Pancreas (tissue), 10 donors: ENCODE measurements at regions not wholly inside any gene's neighbourhood (a gene's known extent, or its start where the extent isn't known, plus 50 kb on each side); places are given as distances from the start of the nearest gene placed in this dataset.
"Not testable (repeated sequence)": the region's sequence is repeated elsewhere in the genome, so short reads cannot be mapped to it uniquely, and the experiment has no call there.

ENCODE experiments used
- ATAC-seq, 4 donors: fragments of 200-7000 bp; cut with Tn5 transposase; one replicate each; pipeline versions ENCODE4 v1.8.0 to v1.9.1; 2020; ENCODE audit warnings: mild to moderate bottlenecking in 4 of 4, moderate library complexity in 4 of 4
- DNase-seq, 6 donors: peaks; one replicate each; pipeline ENCODE4 v3.0.0-alpha.2; 2020
- FAIRE-seq: peaks from 2 replicates; lab custom pipeline; 2012; peaks lifted over from hg19 to GRCh38; lab: Jason Lieb, UNC
- H3K27ac ChIP-seq, 4 donors: fragments of 200-600 bp; sonication (generic); 1 replicate in 3 of 4; 2 replicates in 1 of 4; pipeline versions ENCODE4 v1.5.0 to v1.8.0; 2020
- H3K27me3 ChIP-seq, 4 donors: fragments of 200-600 bp; one replicate each; pipeline ENCODE4 v1.8.0; 2021
- H3K36me3 ChIP-seq, 3 donors: fragments of 200-600 bp; sonication (generic) in 1 of 3; one replicate each; pipeline versions ENCODE4 v1.5.0 to v1.8.0; 2020 to 2021
- H3K4me1 ChIP-seq, 3 donors: fragments of 200-600 bp; one replicate each; pipeline ENCODE4 v1.8.0; 2021
- H3K4me3 ChIP-seq, 4 donors: fragments of 200-600 bp; sonication (generic) in 2 of 4; one replicate each; pipeline versions ENCODE4 v1.5.0 to v1.8.0; 2020 to 2021
- H3K9me3 ChIP-seq, 4 donors: fragments of 200-600 bp; one replicate each; pipeline ENCODE4 v1.8.0; 2021
- WGBS, 2 donors: extraction: QIAGEN DNeasy Blood & Tissue Kit; methylation state at CpG; one replicate each; pipeline ENCODE4 v1.1.7; 2013; 5-methylcytosine and 5-hydroxymethylcytosine counted together
- intact Hi-C, 3 donors: fragments of 100-400 bp; cut with DNase I; formaldehyde crosslinking; loops; one replicate each; pipeline versions ENCODE4 v1.11.1 to v1.14.2; 2022
- TF ChIP-seq, protein P1 (sequence below), 4 donors: fragments of 200-600 bp; sonication (generic) in 3 of 4; IDR thresholded peaks; one replicate each; pipeline versions ENCODE4 v1.5.0 to v1.8.0; 2021; ENCODE audit warnings: antibody characterized with exemption in 4 of 4
- donor health status: healthy with polysubstance abuse.
- donor health status: DM: no; HTN: no; CAD: no; lungs with moderate emphysema.
- donor health status: DM: no; HTN: no; CAD: no.
- donor health status: control.
- donor health status: control.
- donor health status: Bipolar disorder and iron deficiency.
- donor health status: DM: yes; HTN: yes; CAD: no.
- donor health status: DM: no; HTN: no; CAD: no.
- donor health status: DM: no; HTN: no; CAD: no.
- donor health status: DM: yes; HTN: yes; CAD: no.

DNA sequence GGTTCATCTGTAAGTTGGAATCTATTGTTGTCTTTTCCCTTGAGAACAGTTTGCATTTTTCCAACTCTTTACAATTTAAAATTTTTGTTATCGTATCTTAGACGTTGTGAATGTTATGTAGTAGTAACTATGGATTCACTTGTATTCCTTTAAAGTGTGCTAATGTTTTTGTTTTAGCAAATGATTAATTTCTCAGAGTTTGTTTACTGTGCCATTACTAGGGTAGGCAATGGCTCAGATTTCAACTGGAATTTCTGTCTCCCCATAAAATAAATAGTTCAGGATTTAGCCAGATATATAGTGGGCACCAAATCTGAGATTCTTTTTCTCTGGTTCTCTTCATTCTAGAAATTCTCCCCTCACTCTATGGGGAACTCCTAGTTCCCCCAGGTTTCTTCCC lies 896.5 kb downstream of the PLA2G4A start:
- WGBS, 2 donors = 51 to 58% methylated on average over 2 of the region's 2 CpGs
- intact Hi-C loops = no loop called here
- no peak for DNase-seq
- TF ChIP-seq, protein P1, sequence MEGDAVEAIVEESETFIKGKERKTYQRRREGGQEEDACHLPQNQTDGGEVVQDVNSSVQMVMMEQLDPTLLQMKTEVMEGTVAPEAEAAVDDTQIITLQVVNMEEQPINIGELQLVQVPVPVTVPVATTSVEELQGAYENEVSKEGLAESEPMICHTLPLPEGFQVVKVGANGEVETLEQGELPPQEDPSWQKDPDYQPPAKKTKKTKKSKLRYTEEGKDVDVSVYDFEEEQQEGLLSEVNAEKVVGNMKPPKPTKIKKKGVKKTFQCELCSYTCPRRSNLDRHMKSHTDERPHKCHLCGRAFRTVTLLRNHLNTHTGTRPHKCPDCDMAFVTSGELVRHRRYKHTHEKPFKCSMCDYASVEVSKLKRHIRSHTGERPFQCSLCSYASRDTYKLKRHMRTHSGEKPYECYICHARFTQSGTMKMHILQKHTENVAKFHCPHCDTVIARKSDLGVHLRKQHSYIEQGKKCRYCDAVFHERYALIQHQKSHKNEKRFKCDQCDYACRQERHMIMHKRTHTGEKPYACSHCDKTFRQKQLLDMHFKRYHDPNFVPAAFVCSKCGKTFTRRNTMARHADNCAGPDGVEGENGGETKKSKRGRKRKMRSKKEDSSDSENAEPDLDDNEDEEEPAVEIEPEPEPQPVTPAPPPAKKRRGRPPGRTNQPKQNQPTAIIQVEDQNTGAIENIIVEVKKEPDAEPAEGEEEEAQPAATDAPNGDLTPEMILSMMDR (IDR thresholded peaks at IDR 0.05) = no peak
- Histone ChIP-seq H3K4me1 (no peaks in the 10 kb centered on the region), H3K27ac (no peak overlapping the region), H3K36me3 (no peaks in the 10 kb centered on the region), H3K9me3 (no peaks in the 10 kb centered on the region), H3K4me3 (no peak overlapping the region), H3K27me3 (no peaks in the 10 kb centered on the region)
- ATAC-seq = no peak
- FAIRE-seq = no peak

DNA sequence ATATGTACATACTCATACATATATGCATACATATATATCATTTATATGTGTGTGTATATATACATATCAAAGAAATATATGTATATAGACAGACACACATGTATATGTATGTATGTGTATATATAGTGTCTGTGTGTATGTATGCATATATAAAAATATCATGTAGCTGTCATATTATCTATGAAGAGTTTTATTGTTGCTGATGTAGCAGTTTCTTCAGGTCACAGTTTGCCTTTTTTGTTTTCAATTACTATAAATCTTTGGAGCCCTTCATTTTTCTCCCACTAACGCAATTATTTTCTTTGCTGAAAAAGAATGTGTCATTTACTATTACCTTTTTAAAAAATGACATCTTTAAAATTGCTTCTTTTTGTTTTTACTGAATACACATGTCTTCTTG lies 904.5 kb downstream of the PLA2G4A start:
- TF ChIP-seq, protein P1 (IDR thresholded peaks at IDR 0.05) = no peak
- DNase-seq (no peak), ATAC-seq (no peak), FAIRE-seq (no peak)
- H3K36me3 ChIP-seq = no peaks in the 10 kb centered on the region
- no peaks in the 10 kb centered on the region for H3K9me3 ChIP-seq
- intact Hi-C loops = no loop called here
- no peaks in the 10 kb centered on the region for H3K27me3 ChIP-seq
- WGBS, 2 donors = 73 to 87% methylated on average over 1 of the region's 1 CpG
- no peaks in the 10 kb centered on the region for H3K4me1 ChIP-seq
- H3K4me3 ChIP-seq = no peak overlapping the region
- H3K27ac ChIP-seq = no peak overlapping the region

DNA sequence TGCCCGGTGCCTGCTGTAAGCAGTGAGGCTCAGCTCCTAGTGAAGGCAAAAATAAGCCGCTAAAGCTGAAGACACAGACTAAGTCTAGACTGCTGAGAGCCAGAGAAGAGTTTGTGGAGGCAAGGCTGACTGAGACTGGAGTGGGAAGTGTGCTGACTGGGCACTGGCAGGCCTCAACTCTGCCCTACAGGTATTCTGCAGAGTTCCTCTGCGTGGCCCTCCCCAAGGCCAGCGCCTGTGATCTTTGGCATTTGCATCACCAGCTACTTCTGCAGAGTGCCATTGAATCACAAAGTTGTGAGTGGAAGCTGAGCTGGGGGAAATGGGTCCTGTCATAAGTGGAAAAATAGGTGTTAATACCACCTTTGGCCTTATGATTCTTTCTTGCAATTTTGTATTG lies 905.7 kb downstream of the PLA2G4A start:
- 90 to 92% methylated on average over 4 of the region's 4 CpGs for WGBS, 2 donors
- H3K4me1 ChIP-seq = no peaks in the 10 kb centered on the region
- no peaks in the 10 kb centered on the region for H3K9me3 ChIP-seq
- intact Hi-C loops = no loop called here
- FAIRE-seq (no peak), DNase-seq (no peak), ATAC-seq (no peak)
- no peaks in the 10 kb centered on the region for H3K36me3 ChIP-seq
- H3K27me3 ChIP-seq = no peaks in the 10 kb centered on the region
- H3K4me3 ChIP-seq = no peak overlapping the region
- H3K27ac ChIP-seq = no peak overlapping the region
- TF ChIP-seq, protein P1 (IDR thresholded peaks at IDR 0.05) = no peak

GRCh38 chr1:187744665-187745064 lies 915.9 kb downstream of the PLA2G4A start:
- no peak for FAIRE-seq
- intact Hi-C loops = no loop called here
- no peak for DNase-seq
- TF ChIP-seq, protein P1 (IDR thresholded peaks at IDR 0.05) = no peak
- H3K9me3 ChIP-seq = no peaks in the 10 kb centered on the region
- H3K36me3 ChIP-seq = no peaks in the 10 kb centered on the region
- no peak overlapping the region for H3K27ac ChIP-seq
- peaks cover 0 to 2% (median 0%) of the 10 kb centered on the region in 4 donors for H3K27me3 ChIP-seq
- no peak overlapping the region for H3K4me3 ChIP-seq
- H3K4me1 ChIP-seq = no peaks in the 10 kb centered on the region
- 50 to 66% methylated on average over 1 of the region's 1 CpG for WGBS, 2 donors
- no peak for ATAC-seq

DNA sequence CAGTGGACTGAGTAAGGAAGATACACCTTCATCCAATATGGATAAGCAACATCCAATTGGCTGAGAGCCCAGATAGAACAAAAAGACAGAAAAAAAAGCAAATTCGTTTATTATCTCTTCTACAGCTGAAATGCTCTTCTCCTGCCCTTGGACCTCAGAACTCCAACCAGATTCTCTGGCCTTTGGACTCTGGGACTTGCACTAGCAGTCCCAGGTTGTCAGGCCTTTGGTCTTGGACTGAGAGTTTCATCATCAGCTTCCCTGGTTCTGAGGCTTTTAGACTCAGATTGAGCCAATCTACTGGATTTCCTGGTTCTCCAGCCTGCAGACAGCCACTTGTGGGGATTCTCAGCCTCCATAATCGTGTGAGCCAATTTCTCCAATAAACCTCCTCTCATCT lies 926.8 kb downstream of the PLA2G4A start:
- ATAC-seq (no peak), FAIRE-seq (no peak), DNase-seq (no peak)
- WGBS, 2 donors = 45 to 57% methylated on average over 2 of the region's 2 CpGs
- Histone ChIP-seq H3K36me3 (no peaks in the 10 kb centered on the region), H3K27me3 (no peaks in the 10 kb centered on the region), H3K27ac (no peak overlapping the region), H3K4me3 (no peak overlapping the region), H3K4me1 (no peaks in the 10 kb centered on the region), H3K9me3 (no peaks in the 10 kb centered on the region)
- intact Hi-C loops = no loop called here
- TF ChIP-seq, protein P1 (IDR thresholded peaks at IDR 0.05) = no peak

DNA sequence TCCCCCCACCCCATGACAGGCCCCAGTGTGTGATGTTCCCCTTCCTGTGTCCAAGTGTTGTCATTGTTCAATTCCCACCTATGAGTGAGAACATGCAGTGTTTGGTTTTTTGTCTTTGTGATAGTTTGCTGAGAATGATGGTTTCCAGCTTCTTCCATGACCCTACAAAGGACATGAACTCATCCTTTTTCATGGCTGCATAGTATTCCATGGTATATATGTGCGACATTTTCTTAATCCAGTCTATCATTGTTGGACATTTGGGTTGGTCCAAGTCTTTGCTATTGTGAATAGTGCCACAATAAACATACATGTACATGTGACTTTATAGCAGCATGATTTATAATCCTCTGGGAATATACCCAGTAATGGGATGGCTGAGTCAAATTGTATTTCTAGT lies 927.9 kb downstream of the PLA2G4A start:
- H3K27ac ChIP-seq, H3K27me3 ChIP-seq, ATAC-seq, H3K4me1 ChIP-seq, intact Hi-C loops, H3K9me3 ChIP-seq, DNase-seq, H3K36me3 ChIP-seq, H3K4me3 ChIP-seq, FAIRE-seq: not testable (repeated sequence)
- WGBS, 2 donors = 92 to 100% methylated on average over 1 of the region's 1 CpG
